Left ventricle myocardium inferior (tissue), 1 donor: ENCODE measurements at regions not wholly inside any gene's neighbourhood (a gene's known extent, or its start where the extent isn't known, plus 50 kb on each side); places are given as distances from the start of the nearest gene placed in this dataset.

Experiments
- DNase-seq: peaks from one replicate; pipeline ENCODE4 v3.0.0-alpha.2; 2020
- H3K27ac ChIP-seq: fragments of 200-600 bp; replicated peaks from 2 replicates; pipeline ENCODE4 v1.8.0; 2021
- H3K27me3 ChIP-seq: fragments of 200-600 bp; 2 replicates; pipeline ENCODE4 v1.8.0; 2021; ENCODE audit warnings: low read depth
- H3K36me3 ChIP-seq: fragments of 200-600 bp; 2 replicates; pipeline ENCODE4 v1.8.0; 2021
- H3K4me1 ChIP-seq: fragments of 200-600 bp; 2 replicates; pipeline ENCODE4 v1.8.0; 2021
- H3K4me3 ChIP-seq: fragments of 200-600 bp; 2 replicates; pipeline ENCODE4 v1.8.0; 2021; ENCODE audit warnings: mild to moderate bottlenecking, moderate library complexity
- H3K9me3 ChIP-seq: fragments of 200-600 bp; replicated peaks from 2 replicates; pipeline ENCODE4 v1.8.0; 2021
- intact Hi-C: fragments of 100-400 bp; cut with micrococcal nuclease; formaldehyde crosslinking; loops from one replicate; pipeline ENCODE4 v1.11.0; 2022
- TF ChIP-seq, protein P1 (sequence below): fragments of 200-600 bp; IDR thresholded peaks from 2 replicates; pipeline ENCODE4 v1.8.0; 2021; ENCODE audit warnings: antibody characterized with exemption, mild to moderate bottlenecking, borderline replicate concordance
- donor health status: DM: no; HTN: yes; CAD: no; lungs with severe emphysema.

DNA sequence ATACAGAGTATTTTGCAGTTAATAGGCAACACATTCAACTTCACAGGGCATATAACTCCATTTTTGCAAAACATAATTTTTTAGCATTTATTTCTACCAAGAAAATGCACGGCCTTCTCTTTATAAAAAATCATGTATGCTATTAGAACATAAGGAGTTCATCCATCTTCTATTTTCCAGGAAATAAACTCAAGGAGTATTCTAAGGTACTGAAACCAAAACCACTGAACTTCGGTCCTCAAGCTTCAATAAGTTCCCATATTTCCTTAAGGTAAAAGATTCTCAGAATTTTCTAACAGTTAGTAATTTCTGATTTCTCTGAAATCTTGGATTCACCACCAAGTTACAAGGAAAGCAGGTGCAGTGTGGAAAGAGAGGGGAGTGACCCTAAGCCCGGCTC lies 113.3 kb upstream of the DIO2 start:
- H3K4me3 ChIP-seq, result no peak overlapping the region
- no peaks in the 10 kb centered on the region for H3K36me3 ChIP-seq
- intact Hi-C loops, result no loop called here
- peaks cover 23% of the 10 kb centered on the region for H3K9me3 ChIP-seq
- no peak for DNase-seq
- TF ChIP-seq, protein P1, sequence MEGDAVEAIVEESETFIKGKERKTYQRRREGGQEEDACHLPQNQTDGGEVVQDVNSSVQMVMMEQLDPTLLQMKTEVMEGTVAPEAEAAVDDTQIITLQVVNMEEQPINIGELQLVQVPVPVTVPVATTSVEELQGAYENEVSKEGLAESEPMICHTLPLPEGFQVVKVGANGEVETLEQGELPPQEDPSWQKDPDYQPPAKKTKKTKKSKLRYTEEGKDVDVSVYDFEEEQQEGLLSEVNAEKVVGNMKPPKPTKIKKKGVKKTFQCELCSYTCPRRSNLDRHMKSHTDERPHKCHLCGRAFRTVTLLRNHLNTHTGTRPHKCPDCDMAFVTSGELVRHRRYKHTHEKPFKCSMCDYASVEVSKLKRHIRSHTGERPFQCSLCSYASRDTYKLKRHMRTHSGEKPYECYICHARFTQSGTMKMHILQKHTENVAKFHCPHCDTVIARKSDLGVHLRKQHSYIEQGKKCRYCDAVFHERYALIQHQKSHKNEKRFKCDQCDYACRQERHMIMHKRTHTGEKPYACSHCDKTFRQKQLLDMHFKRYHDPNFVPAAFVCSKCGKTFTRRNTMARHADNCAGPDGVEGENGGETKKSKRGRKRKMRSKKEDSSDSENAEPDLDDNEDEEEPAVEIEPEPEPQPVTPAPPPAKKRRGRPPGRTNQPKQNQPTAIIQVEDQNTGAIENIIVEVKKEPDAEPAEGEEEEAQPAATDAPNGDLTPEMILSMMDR, result no peak
- no peaks in the 10 kb centered on the region for H3K4me1 ChIP-seq
- no peak overlapping the region for H3K27ac ChIP-seq
- H3K27me3 ChIP-seq, result no peaks in the 10 kb centered on the region

DNA sequence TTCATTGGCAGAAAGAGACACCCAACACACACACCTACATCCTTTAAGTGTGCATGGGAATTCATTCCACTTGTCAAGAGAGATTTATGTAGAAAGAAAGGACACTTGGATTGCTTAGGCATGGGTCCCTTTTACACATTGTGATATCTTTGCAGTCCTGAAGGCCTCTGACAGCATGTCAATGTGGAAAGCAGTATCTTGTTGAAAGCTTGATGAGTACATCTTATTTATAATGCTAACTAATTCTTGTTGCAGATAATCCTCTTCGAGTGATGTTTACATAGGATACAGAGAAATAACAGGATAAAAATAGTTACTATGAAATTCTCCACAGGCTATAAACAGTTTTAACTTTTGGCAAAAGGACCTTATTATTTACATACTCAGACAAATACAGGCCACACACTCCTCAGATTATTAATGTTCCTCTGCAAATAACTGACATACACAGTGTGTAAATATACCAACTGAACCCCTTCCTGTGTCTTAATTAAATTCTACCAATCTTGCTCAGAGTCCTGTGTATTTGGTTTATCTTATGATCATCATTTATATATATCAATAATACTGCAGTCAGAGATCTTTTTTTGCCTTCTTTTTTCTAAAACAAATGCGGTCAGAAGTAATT lies 111.8 kb upstream of the DIO2 start:
- TF ChIP-seq, protein P1, result no peak
- Histone ChIP-seq H3K4me1 (no peaks in the 10 kb centered on the region), H3K36me3 (no peaks in the 10 kb centered on the region), H3K27ac (no peak overlapping the region), H3K9me3 (peaks cover 30% of the 10 kb centered on the region), H3K4me3 (no peak overlapping the region), H3K27me3 (no peaks in the 10 kb centered on the region)
- no peak for DNase-seq
- intact Hi-C loops, result no loop called here

- intact Hi-C loops, result no loop called here
- TF ChIP-seq, protein P1, result no peak
- no peaks in the 10 kb centered on the region for H3K36me3 ChIP-seq
- no peaks in the 10 kb centered on the region for H3K27me3 ChIP-seq
- no peak overlapping the region for H3K4me3 ChIP-seq
- no peak for DNase-seq
- H3K4me1 ChIP-seq, result peaks cover 14% of the 10 kb centered on the region
- H3K27ac ChIP-seq, result peak overlapping the region; percentile 59
- H3K9me3 ChIP-seq, result peaks cover 26% of the 10 kb centered on the region
Observed at GRCh38 chr14:80316441-80316840, 105.1 kb upstream of the DIO2 start.

DNA sequence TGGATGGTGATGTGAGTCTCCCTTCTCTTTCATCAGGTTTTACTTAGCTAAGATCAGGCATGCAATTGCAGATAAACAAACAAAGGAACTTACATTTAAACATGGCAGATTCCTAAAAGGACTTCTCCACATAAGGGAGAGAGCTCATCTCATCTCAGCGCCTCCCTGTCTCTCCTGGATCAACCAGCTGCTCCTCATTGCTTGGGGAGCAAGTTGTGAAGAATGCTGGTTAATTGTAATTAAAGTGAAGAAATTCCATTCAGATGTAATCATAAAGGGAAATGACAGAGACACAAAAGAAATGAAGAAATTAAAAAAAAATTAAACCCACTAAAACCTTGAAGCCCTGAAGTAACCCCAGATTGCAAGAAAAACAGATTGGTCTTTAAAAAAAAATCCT lies 104.4 kb upstream of the DIO2 start:
- intact Hi-C loops, result no loop called here
- no peak overlapping the region for H3K4me3 ChIP-seq

DNA sequence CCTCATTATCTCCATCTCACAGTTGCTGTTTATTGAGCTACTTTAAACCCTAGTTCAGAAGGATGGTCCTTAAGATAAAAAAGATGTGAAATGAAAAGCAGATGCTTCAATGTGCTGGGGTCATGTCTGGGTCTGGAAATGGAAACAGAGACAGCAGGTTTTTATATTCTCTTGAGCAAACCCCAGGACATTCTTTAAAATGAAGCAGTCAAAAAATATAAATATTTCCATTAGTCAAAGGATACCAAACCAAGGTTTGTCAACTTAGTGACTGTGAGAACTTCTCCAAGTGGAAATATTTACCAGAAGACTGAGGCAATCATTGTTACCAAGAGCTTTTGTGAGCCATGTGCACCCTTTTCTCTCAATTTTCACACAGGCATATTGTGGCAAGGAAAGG lies 102.5 kb upstream of the DIO2 start:
- H3K9me3 ChIP-seq, result no peaks in the 10 kb centered on the region
- TF ChIP-seq, protein P1, result no peak
- H3K4me3 ChIP-seq, result no peak overlapping the region
- H3K27ac ChIP-seq, result no peak overlapping the region
- H3K36me3 ChIP-seq, result no peaks in the 10 kb centered on the region
- no peak for DNase-seq
- intact Hi-C loops, result no loop called here
- peaks cover 17% of the 10 kb centered on the region for H3K4me1 ChIP-seq
- H3K27me3 ChIP-seq, result no peaks in the 10 kb centered on the region

More for the DNA sequence above, 104.4 kb upstream of the DIO2 start:
- TF ChIP-seq, protein P1, result no peak
- DNase-seq, result no peak
- no peaks in the 10 kb centered on the region for H3K36me3 ChIP-seq
- peaks cover 17% of the 10 kb centered on the region for H3K4me1 ChIP-seq
- no peaks in the 10 kb centered on the region for H3K27me3 ChIP-seq
- peak overlapping the region; percentile 59 for H3K27ac ChIP-seq
- peaks cover 18% of the 10 kb centered on the region for H3K9me3 ChIP-seq
